Heart right ventricle (tissue), 16 donors: ENCODE measurements at regions not wholly inside any gene's neighbourhood (a gene's known extent, or its start where the extent isn't known, plus 50 kb on each side); places are given as distances from the start of the nearest gene placed in this dataset.
A peak's percentile ranks its signal among the peaks of the same experiment; 100 is the strongest.

Source experiments
- ATAC-seq, 8 donors: fragments of 200-7000 bp; cut with Tn5 transposase; one replicate each; pipeline ENCODE4 v1.9.1; 2020; ENCODE audit warnings: mild to moderate bottlenecking in 8 of 8, moderate library complexity in 8 of 8, moderate number of reproducible peaks in 1 of 8
- DNase-seq, 2 donors: peaks; one replicate each; pipeline ENCODE4 v3.0.0-alpha.2; 2020
- H3K27ac ChIP-seq, 10 donors: fragments of 200-600 bp; sonication (generic) in 2 of 10; one replicate each; pipeline versions ENCODE4 v1.5.0 to v1.8.0; 2020 to 2022; ENCODE audit warnings: mild to moderate bottlenecking in 3 of 10
- H3K27me3 ChIP-seq, 7 donors: fragments of 200-600 bp; one replicate each; pipeline ENCODE4 v1.8.0; 2021 to 2022; ENCODE audit warnings: mild to moderate bottlenecking in 2 of 7
- H3K36me3 ChIP-seq, 9 donors: fragments of 200-600 bp; sonication (generic) in 1 of 9; one replicate each; pipeline versions ENCODE4 v1.5.0 to v1.8.0; 2020 to 2022; ENCODE audit warnings: mild to moderate bottlenecking in 2 of 9
- H3K4me1 ChIP-seq, 9 donors: fragments of 200-600 bp; sonication (generic) in 1 of 9; one replicate each; pipeline versions ENCODE4 v1.5.0 to v1.8.0; 2020 to 2022; ENCODE audit warnings: mild to moderate bottlenecking in 4 of 9
- H3K4me3 ChIP-seq, 10 donors: fragments of 200-600 bp; sonication (generic) in 2 of 10; one replicate each; pipeline versions ENCODE4 v1.5.0 to v1.8.0; 2020 to 2022; ENCODE audit warnings: mild to moderate bottlenecking in 7 of 10, moderate library complexity in 2 of 10
- H3K9me3 ChIP-seq, 11 donors: fragments of 200-600 bp in 10 of 11; sonication (generic) in 2 of 11; one replicate each; pipeline versions ENCODE4 v1.5.0 to v1.8.0; 2013 to 2022; ENCODE audit warnings: mild to moderate bottlenecking in 2 of 11, control low read depth in 1 of 11, moderate library complexity in 1 of 11
- CTCF ChIP-seq, 9 donors: fragments of 200-600 bp; sonication (generic) in 2 of 9; IDR thresholded peaks; one replicate each; pipeline versions ENCODE4 v1.5.0 to v1.8.0; 2021 to 2022; ENCODE audit warnings: antibody characterized with exemption in 9 of 9, mild to moderate bottlenecking in 5 of 9, moderate library complexity in 1 of 9
- WGBS, 2 donors: extraction: QIAGEN DNeasy Blood & Tissue Kit; methylation state at CpG; one replicate each; pipeline ENCODE4 v1.1.7; 2013; ENCODE audit warnings: inconsistent platforms in 1 of 2; 5-methylcytosine and 5-hydroxymethylcytosine counted together
- intact Hi-C, 10 donors: fragments of 100-400 bp; cut with DNase I; formaldehyde crosslinking; loops; one replicate each; pipeline versions ENCODE4 v1.11.1 to v1.14.2; 2022
- donor health status: Arrhythmogenic right ventricular cardiomyopathy.
- donor health status: ischemic (EF 13 %, LVEDD 7.1; RV severe dilation, severe dysfunction).
- donor health status: healthy with polysubstance abuse.
- donor health status: DM: no; HTN: yes; CAD: no.
- donor health status: DM: no; HTN: no; CAD: no.
- donor health status: ischemic (EF 25% LVEDD 6.9; RV normal size, moderate dysfunction).
- donor health status: ischemic (EF 25% LVEDD 5.7; RV mildly dilated, moderate dysfunction).
- donor health status: healthy.
- donor health status: DM: yes; HTN: yes; CAD: no.
- donor health status: Ischemic cardiomyopathy.
- donor health status: ischemic (EF 35%, LVEDD 5.7; RV mildly dilated, moderate dysfunction).
- donor health status: nonischemic (EF 11% LVEDD 7.7; RV severe dilation, severe dysfunction).
- donor health status: DM: yes; HTN: yes; CAD: no.
- donor health status: PGD.
- donor health status: ischemic (EF 29% LVEDD 5.4; RV normal size, mild dysfunction).
- donor health status: nonischemic (EF 23%, LVEDD 6.1; RV moderate dilation, normal function).

DNA sequence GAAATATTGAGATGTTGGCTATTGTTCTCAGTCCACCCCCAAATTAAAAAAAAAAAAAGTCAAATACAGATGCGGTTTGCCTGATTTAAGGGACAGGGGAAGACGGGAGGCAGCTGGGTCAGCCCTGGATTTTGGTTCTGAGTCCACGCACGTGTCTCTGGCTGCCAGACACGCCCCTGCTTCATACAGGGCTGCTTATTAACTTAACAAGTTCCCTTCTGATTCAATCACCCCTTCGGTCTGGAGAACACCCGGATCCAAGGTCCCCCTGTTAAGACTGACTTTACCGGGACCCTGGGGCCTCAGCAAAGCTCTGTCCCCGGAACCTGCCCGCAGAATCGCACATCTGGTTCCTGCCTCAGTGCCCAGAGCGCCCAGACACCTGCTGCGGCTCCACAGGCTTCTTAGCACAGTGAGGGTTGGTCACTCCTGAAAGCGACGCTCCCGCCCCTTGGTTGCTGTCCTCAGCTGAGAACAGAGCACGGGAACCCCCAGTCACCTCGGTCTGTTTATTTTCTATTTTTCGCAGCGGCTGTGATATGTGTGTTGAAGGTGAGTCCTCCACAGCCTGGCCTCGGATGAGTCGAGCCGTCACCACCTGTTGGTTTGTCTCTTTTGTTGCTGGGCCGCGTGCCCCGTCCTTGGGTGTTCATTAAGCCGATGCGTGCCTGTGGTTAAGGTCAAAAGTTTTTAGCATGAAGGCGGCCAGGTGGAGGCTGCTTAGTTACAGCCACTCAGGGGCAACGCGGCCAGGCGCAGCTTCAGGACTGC lies 57.2 kb downstream of the RTP5 start:
- Histone ChIP-seq H3K36me3 (no peaks in the 10 kb centered on the region), H3K4me1 (no peaks in the 10 kb centered on the region), H3K27me3 (peaks cover 0 to 6% (median 0%) of the 10 kb centered on the region in 7 donors), H3K9me3 (no peaks in the 10 kb centered on the region), H3K4me3 (no peak overlapping the region), H3K27ac (no peak overlapping the region)
- no peak for DNase-seq
- no peak for TF ChIP-seq CTCF (IDR thresholded peaks at IDR 0.05)
- ATAC-seq = peak in 1 of 8 donors; percentile 49
- WGBS, 2 donors = 55 to 81% methylated on average over 32 of the region's 32 CpGs
- intact Hi-C loops = no loop called here

DNA sequence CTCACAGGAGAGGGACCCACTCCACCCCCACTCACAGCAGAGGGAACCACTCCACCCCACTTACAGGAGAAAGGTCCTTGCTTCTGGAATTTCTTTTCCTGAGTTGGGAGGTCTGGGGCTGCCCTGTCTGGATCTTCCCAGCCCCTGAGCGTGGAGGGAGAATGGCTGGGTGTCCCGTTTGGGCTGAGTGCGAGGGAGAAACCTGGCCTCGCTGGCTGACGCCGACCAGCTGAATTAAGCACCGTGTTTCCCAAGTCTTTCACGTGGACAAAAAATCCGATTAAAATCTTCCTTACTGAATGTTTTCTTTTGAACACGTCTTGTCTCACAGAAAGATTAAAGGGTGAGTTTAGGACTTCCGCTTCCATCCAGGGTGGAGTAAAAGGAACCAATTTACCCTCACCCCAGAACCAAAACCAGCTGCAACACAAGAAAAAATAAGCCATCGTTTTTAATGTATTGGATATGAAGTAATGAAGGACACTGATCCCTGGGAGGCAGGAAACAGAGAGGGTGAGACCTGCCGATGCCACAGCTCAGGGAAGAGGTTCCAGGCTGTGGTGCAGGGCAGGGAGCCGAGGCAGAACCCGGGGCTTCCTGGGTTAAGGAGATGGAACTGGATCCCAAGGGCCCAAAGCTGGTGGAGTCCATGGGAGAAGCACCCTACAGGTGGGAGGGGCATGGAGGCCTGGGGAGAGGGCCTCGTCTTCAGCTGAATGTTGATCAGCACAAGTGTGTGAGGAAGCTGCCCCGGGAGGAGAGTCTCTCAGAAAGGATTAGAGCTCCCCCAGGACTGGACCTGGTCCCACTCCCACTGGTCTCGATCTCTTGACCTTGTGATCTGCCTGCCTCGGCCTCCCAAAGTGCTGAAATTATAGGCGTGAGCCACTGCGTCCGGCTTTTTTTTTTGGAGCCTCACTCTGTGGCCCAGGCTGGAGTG lies 60.3 kb downstream of the RTP5 start:
- intact Hi-C loops = no loop called here
- ATAC-seq (no peak), DNase-seq (no peak)
- Histone ChIP-seq H3K9me3 (no peaks in the 10 kb centered on the region), H3K27me3 (peaks cover 0 to 15% (median 0%) of the 10 kb centered on the region in 7 donors), H3K4me3 (no peak overlapping the region), H3K27ac (no peak overlapping the region), H3K4me1 (peaks cover 0 to 7% (median 0%) of the 10 kb centered on the region in 9 donors), H3K36me3 (no peaks in the 10 kb centered on the region)
- 80% methylated on average over 22 of the region's 22 CpGs for WGBS, 2 donors
- no peak for TF ChIP-seq CTCF (IDR thresholded peaks at IDR 0.05)

DNA sequence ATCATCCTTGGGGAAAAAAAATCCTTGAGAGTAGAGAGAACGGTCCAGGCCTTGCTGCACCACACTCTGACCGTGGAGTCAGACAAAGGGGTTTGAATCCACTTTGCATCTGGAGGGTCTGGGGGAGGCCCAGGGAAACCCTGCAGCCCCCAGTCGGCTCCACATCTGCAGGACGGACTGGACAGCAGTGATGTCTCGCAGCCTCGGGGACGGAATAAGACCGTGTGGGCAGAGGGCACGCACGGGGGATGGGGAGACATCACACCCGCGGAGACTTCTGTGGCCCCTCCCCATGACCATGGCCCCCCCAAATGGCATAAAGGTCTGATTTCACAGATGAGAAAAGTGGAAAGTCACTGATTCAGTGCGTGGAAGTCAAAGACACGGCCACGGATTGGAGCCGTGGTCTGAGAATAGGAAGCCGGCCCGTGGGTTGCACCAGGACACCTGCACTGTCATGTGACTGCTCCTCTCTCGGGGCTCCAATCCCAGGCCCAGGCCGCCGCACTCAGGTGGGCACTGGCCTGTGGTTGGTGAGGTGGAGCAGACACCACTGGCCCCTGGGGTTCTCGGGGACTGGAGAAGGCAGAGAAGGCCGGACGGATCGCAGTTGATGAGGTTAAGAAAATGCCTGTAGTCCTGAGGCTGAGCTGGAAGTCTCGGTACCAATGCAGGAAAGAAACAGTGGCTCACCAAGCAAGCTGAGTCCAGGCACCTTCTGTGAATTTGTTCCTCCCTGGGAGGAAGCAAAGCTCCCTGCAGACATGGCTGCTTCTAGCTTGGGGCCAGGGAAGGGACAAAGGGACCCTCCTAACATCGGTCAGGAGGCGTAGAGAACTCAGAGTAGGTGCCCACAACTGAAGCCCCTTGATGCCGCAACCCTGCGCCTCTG lies 61.8 kb downstream of the RTP5 start:
- peaks cover 0 to 30% (median 2%) of the 10 kb centered on the region in 7 donors for H3K27me3 ChIP-seq
- no peaks in the 10 kb centered on the region for H3K36me3 ChIP-seq
- ATAC-seq = no peak
- WGBS, 2 donors = 94 to 95% methylated on average over 30 of the region's 30 CpGs
- intact Hi-C loops = no loop called here
- no peak for TF ChIP-seq CTCF (IDR thresholded peaks at IDR 0.05)
- peaks cover 0 to 5% (median 0%) of the 10 kb centered on the region in 11 donors for H3K9me3 ChIP-seq
- DNase-seq = no peak
- peaks cover 0 to 7% (median 0%) of the 10 kb centered on the region in 9 donors for H3K4me1 ChIP-seq
- no peak overlapping the region for H3K27ac ChIP-seq
- no peak overlapping the region for H3K4me3 ChIP-seq
